GM10266 (cell line): ENCODE measurements at regions not wholly inside any gene's neighbourhood (a gene's known extent, or its start where the extent isn't known, plus 50 kb on each side); places are given as distances from the start of the nearest gene placed in this dataset.

Experiments used
- DNase-seq: peaks from one replicate; pipeline ENCODE4 v3.0.0; 2012; ENCODE audit errors: extremely low spot score
- TF ChIP-seq, protein P1 (sequence below): IDR thresholded peaks from 2 replicates; pipeline ENCODE4 v1.5.1; 2012; ENCODE audit warnings: mild to moderate bottlenecking, low read depth; ENCODE audit not compliant: control insufficient read depth, insufficient read depth; ENCODE audit errors: missing control alignments

DNA sequence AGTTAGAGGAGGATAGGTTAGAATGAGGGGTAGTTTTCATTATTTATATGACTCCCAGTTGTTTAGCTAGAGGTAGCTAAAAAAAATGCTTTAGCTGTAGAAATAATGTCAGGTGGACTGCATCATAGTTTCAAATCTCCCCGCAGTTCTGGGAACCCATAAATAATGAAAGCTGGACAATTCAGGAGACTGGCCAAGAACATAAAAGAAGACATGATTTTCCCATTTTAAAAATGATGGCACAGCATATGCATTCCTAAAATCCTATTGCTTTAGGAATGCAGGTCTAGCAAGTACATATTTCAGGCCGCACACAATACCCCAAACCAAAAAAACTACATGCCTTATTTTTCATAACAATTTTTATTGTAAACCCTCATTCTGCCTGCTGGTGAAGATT, 143.3 kb downstream of the CTH start:
- TF ChIP-seq, protein P1, sequence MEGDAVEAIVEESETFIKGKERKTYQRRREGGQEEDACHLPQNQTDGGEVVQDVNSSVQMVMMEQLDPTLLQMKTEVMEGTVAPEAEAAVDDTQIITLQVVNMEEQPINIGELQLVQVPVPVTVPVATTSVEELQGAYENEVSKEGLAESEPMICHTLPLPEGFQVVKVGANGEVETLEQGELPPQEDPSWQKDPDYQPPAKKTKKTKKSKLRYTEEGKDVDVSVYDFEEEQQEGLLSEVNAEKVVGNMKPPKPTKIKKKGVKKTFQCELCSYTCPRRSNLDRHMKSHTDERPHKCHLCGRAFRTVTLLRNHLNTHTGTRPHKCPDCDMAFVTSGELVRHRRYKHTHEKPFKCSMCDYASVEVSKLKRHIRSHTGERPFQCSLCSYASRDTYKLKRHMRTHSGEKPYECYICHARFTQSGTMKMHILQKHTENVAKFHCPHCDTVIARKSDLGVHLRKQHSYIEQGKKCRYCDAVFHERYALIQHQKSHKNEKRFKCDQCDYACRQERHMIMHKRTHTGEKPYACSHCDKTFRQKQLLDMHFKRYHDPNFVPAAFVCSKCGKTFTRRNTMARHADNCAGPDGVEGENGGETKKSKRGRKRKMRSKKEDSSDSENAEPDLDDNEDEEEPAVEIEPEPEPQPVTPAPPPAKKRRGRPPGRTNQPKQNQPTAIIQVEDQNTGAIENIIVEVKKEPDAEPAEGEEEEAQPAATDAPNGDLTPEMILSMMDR, result no peak
- DNase-seq, result no peak

GRCh38 chr1:70556541-70556940, 145.5 kb downstream of the CTH start:
- no peak for DNase-seq
- TF ChIP-seq, protein P1, result no peak

- DNase-seq, result no peak
- TF ChIP-seq, protein P1, result no peak
Measured at GRCh38 chr1:70567167-70567566, 156.1 kb downstream of the CTH start.

DNA sequence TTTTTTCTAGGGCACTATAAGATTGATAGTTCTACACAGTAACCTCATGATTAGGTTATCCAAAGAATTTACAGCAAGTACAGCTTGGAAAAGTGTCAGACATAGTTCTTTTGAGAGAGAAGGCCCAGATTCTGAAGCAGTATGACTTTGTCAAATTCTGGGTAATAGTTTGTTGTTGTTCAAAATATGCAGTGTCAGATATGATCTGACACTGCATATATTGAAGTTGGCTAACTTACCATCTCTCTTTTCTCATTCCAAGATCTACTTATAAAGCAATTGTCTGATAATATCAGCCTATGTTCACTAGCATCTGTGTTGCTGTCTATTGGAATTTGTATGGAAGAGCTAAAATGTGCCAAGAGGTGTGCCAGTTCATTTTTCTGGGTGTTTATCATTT, 160.1 kb downstream of the CTH start:
- TF ChIP-seq, protein P1, result no peak
- DNase-seq, result no peak

DNA sequence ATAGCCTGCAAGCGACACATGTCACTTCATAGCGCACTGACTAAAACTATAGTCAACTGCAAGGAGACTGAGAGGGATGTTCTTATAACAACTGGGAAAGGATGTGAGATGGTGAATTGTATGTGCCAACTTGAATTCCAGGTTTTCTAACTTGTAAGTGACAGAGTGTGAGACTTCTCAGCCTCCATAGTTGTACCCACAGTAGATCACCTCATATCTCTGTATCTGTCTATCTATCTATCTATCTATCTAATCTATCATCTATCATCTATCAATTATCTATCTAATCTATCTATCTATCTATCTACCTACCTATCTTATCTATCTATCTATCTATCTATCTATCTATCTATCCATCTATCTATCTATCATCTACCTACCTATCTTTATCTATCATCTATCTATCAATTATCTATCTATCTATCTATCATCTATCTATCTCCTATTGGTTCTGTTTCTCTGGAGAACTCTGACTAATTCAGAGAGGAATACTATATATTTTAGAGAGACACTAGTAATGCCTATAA, 162.3 kb downstream of the CTH start:
- no peak for DNase-seq
- TF ChIP-seq, protein P1, result no peak

GRCh38 chr1:70581661-70582060, 170.6 kb downstream of the CTH start:
- TF ChIP-seq, protein P1, result no peak
- no peak for DNase-seq

DNA sequence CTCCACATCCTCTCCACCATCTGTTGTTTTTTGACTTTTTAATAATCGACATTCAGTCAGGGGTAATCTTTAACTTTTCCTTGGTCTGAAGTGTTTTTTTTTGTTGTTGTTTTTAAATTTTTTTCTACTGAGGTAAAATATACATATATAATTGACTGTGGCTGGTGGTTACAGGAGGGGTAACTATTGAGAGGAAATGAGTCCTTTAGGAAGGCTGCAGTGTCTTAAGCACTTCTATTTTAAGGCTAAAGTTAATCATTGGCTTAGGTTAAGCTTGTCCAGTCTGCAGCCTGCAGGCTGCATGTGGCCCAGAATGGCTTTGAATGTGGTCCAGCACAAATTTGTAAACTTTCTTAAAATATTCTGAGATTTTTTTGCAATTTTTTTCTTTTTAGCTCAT, 172.5 kb downstream of the CTH start:
- TF ChIP-seq, protein P1, result no peak

More for the DNA sequence above, 172.5 kb downstream of the CTH start:
- DNase-seq, result no peak
